PC-9 (cell line): ENCODE measurements at regions not wholly inside any gene's neighbourhood (a gene's known extent, or its start where the extent isn't known, plus 50 kb on each side); places are given as distances from the start of the nearest gene placed in this dataset.

Experiments
- BruUV-seq: library from RNA; stranded (reverse); fragments of 400-500 nt; replicated peaks from 2 replicates; lab custom pipeline; 2021; lab: Mats Ljungman, UMichigan
- CTCF ChIA-PET: fragments of 300-600 bp; sonication (Branson Sonifier 250); formaldehyde crosslinking; loops from one replicate; lab custom pipeline; 2022; ENCODE audit warnings: antibody characterized with exemption; lab: Charles Lee
- POLR2A ChIA-PET: fragments of 300-600 bp; sonication (Branson Sonifier 250); formaldehyde crosslinking; loops from one replicate; lab custom pipeline; 2022; ENCODE audit warnings: antibody characterized with exemption; ENCODE audit not compliant: unreplicated experiment; lab: Charles Lee
- DNase-seq, 2 experiments: peaks; one replicate each; pipeline versions ENCODE4 v3.0.0 to v3.0.0-alpha.2; 2015 to 2022; ENCODE audit warnings: mixed read lengths in 1 of 2
- H2AFZ ChIP-seq: fragments of 200-600 bp; sonication (generic); 2 replicates; pipeline ENCODE4 v1.8.1; 2017; ENCODE audit warnings: antibody characterized with exemption
- H3F3A ChIP-seq: fragments of 200-600 bp; sonication (generic); 2 replicates; pipeline ENCODE4 v1.8.1; 2017; ENCODE audit warnings: antibody characterized with exemption, mild to moderate bottlenecking, low read depth; ENCODE audit not compliant: insufficient read depth
- H3K27ac ChIP-seq: fragments of 200-600 bp; sonication (generic); 2 replicates; pipeline ENCODE4 v1.6.1; 2016; ENCODE audit warnings: mixed run types
- H3K27me3 ChIP-seq: fragments of 200-600 bp; sonication (generic); 2 replicates; pipeline ENCODE4 v1.6.1; 2016; ENCODE audit warnings: low read depth, mixed run types; ENCODE audit not compliant: insufficient read depth
- H3K36me3 ChIP-seq: fragments of 200-600 bp; sonication (generic); 2 replicates; pipeline ENCODE4 v1.6.1; 2016; ENCODE audit warnings: low read depth, mixed run types
- H3K4me1 ChIP-seq: fragments of 200-600 bp; sonication (generic); replicated peaks from 2 replicates; pipeline ENCODE4 v1.6.1; 2016; ENCODE audit warnings: mixed run types; ENCODE audit not compliant: insufficient read depth
- H3K4me2 ChIP-seq: fragments of 200-600 bp; sonication (generic); 2 replicates; pipeline ENCODE4 v1.6.1; 2017; ENCODE audit warnings: mixed run types
- H3K4me3 ChIP-seq: fragments of 200-600 bp; sonication (generic); 2 replicates; pipeline ENCODE4 v1.6.1; 2016; ENCODE audit warnings: mixed run types
- H3K79me2 ChIP-seq: fragments of 200-600 bp; sonication (generic); 2 replicates; pipeline ENCODE4 v1.6.1; 2017; ENCODE audit warnings: low read depth, mixed run types
- H3K9me2 ChIP-seq: fragments of 200-600 bp; sonication (generic); 2 replicates; pipeline ENCODE4 v1.8.1; 2017; ENCODE audit warnings: mild to moderate bottlenecking; ENCODE audit not compliant: insufficient read depth
- H3K9me3 ChIP-seq: fragments of 200-600 bp; sonication (generic); 2 replicates; pipeline ENCODE4 v1.8.1; 2016; ENCODE audit warnings: low read depth; ENCODE audit not compliant: insufficient read depth
- H4K20me1 ChIP-seq: fragments of 200-600 bp; sonication (generic); 2 replicates; pipeline ENCODE4 v1.8.1; 2017; ENCODE audit not compliant: insufficient read depth
- CTCF ChIP-seq: fragments of 200-600 bp; sonication (generic); conservative IDR thresholded peaks from 2 replicates; pipeline ENCODE4 v1.6.1; 2017; ENCODE audit warnings: mixed run types, antibody characterized with exemption, mild to moderate bottlenecking, moderate library complexity
- EZH2 ChIP-seq: fragments of 200-600 bp; sonication (generic); IDR thresholded peaks from 2 replicates; pipeline ENCODE4 v1.8.0; 2017; ENCODE audit warnings: antibody characterized with exemption, low read depth
- intact Hi-C: fragments of 100-400 bp; cut with micrococcal nuclease; formaldehyde crosslinking; loops from one replicate; pipeline ENCODE4 v1.10.0; 2022; ENCODE audit not compliant: unreplicated experiment

- H4K20me1 ChIP-seq: no peaks in the 10 kb centered on the region
- no TSS peak for BruUV-seq
- no peak for DNase-seq
- ChIA-PET POLR2A (no interaction called here), CTCF (no interaction called here)
- no peak overlapping the region for H2AFZ ChIP-seq
- intact Hi-C loops: no loop called here
- H3K9me3 ChIP-seq: no peaks in the 10 kb centered on the region
- H3K27ac ChIP-seq: no peak overlapping the region
- H3F3A ChIP-seq: no peaks in the 10 kb centered on the region
- H3K4me1 ChIP-seq: no peaks in the 10 kb centered on the region
- H3K27me3 ChIP-seq: no peaks in the 10 kb centered on the region
- no peak overlapping the region for H3K4me2 ChIP-seq
- TF ChIP-seq CTCF: no peak
- TF ChIP-seq EZH2: no peak
- H3K9me2 ChIP-seq: no peaks in the 10 kb centered on the region
- H3K36me3 ChIP-seq: no peaks in the 10 kb centered on the region
- H3K4me3 ChIP-seq: no peak overlapping the region
- no peaks in the 10 kb centered on the region for H3K79me2 ChIP-seq
These were observed 245.8 kb downstream of the MATN1 start for GRCh38 chr1:30477588-30477987.

DNA sequence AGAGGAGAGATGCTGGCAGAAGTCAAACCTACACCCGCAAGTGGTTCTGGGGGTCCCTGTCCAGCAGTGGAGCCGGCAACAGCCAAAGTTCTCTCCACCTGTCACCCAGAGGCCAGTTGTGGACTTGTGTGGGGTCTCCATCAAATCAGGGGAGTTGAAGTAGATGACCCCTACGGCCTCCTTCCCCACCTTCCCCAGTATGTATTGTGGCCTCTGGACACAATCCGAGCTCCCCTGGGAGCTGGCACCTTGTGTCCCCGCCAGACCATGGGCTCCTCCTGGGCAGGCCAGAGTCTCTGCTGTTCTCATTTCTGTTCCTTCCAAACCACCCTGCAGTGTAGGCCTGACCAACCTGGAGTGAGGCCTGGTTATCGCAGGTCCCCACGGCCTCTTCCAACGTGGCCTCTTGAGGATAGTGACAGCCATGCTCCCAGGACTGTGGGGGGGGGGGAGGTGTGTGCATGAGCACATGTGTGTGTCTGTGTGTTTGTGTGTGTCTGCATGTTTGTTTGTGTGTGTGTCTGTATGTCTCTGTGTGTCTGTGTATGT, 246.4 kb downstream of the MATN1 start:
- no peaks in the 10 kb centered on the region for H3K9me3 ChIP-seq
- no peaks in the 10 kb centered on the region for H3K4me1 ChIP-seq
- intact Hi-C loops: no loop called here
- no peaks in the 10 kb centered on the region for H3F3A ChIP-seq
- TF ChIP-seq EZH2: no peak
- no peak for TF ChIP-seq CTCF
- ChIA-PET CTCF (interaction anchor here (0.6 kb wide), 1 partner anchor 163 kb away, joined by 3 read pairs; no protein-coding TSS in a partner anchor), POLR2A (no interaction called here)
- no peaks in the 10 kb centered on the region for H3K36me3 ChIP-seq
- BruUV-seq: no TSS peak
- H4K20me1 ChIP-seq: no peaks in the 10 kb centered on the region
- H3K4me2 ChIP-seq: no peak overlapping the region
- H3K27me3 ChIP-seq: no peaks in the 10 kb centered on the region
- no peak for DNase-seq
- H3K27ac ChIP-seq: no peak overlapping the region
- no peaks in the 10 kb centered on the region for H3K9me2 ChIP-seq
- H3K79me2 ChIP-seq: no peaks in the 10 kb centered on the region
- H2AFZ ChIP-seq: no peak overlapping the region
- no peak overlapping the region for H3K4me3 ChIP-seq

DNA sequence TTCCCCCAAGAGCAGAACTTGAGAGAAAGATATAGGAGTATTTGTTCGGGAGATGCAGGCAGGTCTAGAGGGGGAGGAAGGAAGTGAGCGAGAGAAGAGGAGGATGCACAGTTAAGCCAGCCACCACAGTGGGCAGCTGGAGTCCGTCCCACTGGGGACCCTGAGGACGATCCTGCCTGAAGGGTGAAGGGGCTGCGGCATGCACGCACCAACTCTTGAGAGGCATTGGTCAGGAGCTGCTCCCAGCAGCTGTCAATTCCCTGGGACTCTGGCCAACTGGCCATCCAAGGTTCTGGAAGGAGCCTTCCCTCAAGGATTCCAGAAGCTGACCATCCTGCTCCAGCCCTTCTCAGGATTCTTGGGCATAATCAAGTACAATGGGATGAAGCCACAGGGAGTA, 246.9 kb downstream of the MATN1 start:
- no peaks in the 10 kb centered on the region for H3K36me3 ChIP-seq
- H3F3A ChIP-seq: no peaks in the 10 kb centered on the region
- no peaks in the 10 kb centered on the region for H3K79me2 ChIP-seq
- no peaks in the 10 kb centered on the region for H4K20me1 ChIP-seq
- intact Hi-C loops: no loop called here
- H3K4me3 ChIP-seq: no peak overlapping the region
- no peak overlapping the region for H3K4me2 ChIP-seq
- no peak for DNase-seq
- CTCF ChIA-PET: interaction anchor here (0.6 kb wide), 1 partner anchor 164 kb away, joined by 3 read pairs; no protein-coding TSS in a partner anchor
- H3K9me3 ChIP-seq: no peaks in the 10 kb centered on the region
- H3K4me1 ChIP-seq: no peaks in the 10 kb centered on the region
- no peak overlapping the region for H2AFZ ChIP-seq
- POLR2A ChIA-PET: no interaction called here
- H3K9me2 ChIP-seq: no peaks in the 10 kb centered on the region
- no TSS peak for BruUV-seq
- H3K27me3 ChIP-seq: no peaks in the 10 kb centered on the region
- TF ChIP-seq CTCF: no peak
- no peak for TF ChIP-seq EZH2
- H3K27ac ChIP-seq: no peak overlapping the region
